CD4-positive, alpha-beta T cell treated with Interleukin-21 for 1 hour (primary cell): ENCODE measurements at regions not wholly inside any gene's neighbourhood (a gene's known extent, or its start where the extent isn't known, plus 50 kb on each side); places are given as distances from the start of the nearest gene placed in this dataset.
A peak's percentile ranks its signal among the peaks of the same experiment; 100 is the strongest.

Experiments used
- DNase-seq: peaks from one replicate; pipeline ENCODE4 v3.0.0-alpha.2; 2020

DNA sequence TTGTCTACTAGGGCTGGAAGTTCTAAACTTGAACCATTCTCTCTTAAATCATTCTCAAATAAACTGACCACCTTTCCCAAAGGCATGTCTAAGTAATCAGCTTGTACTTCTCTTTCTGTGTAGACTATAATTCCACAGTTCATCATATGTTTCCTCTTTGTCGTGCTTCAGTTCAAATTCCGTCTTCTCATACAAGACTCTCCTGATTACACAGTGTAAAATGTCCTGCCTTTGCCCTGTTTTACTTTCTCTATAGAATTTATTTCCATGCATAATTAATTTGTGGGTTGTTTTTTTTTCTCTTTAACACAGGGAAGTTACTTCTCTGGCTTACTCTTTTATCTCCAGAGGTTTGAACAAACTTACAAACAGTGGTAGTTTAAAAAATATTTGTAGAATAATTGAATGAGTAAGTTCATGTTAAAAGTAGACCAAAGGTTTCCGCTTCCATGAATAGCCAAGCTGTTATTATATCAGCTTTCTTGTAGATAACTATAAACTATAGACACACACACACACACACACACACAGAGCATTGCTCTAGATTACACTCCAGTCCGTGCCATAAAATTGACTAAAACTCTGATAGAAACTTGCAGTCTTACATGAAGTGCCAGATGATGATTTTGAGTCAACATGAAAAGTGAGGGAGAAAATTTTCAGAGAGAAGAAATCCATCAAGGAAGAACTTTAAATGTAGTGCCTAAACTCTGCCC lies 119.0 kb downstream of the SUCNR1 start:
- no peak for DNase-seq

GRCh38 chr3:151995091-151995490 lies 121.6 kb downstream of the SUCNR1 start:
- DNase-seq, result no peak

GRCh38 chr3:151998744-151999143 lies 125.3 kb downstream of the SUCNR1 start:
- DNase-seq, result no peak

DNA sequence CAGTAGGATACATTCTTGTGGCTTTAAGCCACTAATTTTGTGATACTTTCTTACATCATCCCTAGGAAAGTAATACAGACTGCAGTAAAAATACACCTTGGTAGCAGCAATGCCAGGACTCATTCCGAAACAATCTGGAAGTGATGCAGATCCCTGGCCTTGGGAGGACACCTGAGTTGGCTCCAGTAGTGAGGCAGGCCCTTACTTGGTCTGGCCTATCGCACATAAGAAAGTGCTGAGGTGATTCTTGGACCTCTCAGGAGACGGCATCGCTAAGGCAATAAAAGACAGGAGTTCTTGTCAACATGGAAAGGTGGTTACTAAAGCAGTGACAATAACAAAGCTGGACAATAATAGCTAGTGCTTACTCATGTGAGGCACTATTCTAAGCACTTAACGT lies 126.5 kb downstream of the SUCNR1 start:
- no peak for DNase-seq

DNA sequence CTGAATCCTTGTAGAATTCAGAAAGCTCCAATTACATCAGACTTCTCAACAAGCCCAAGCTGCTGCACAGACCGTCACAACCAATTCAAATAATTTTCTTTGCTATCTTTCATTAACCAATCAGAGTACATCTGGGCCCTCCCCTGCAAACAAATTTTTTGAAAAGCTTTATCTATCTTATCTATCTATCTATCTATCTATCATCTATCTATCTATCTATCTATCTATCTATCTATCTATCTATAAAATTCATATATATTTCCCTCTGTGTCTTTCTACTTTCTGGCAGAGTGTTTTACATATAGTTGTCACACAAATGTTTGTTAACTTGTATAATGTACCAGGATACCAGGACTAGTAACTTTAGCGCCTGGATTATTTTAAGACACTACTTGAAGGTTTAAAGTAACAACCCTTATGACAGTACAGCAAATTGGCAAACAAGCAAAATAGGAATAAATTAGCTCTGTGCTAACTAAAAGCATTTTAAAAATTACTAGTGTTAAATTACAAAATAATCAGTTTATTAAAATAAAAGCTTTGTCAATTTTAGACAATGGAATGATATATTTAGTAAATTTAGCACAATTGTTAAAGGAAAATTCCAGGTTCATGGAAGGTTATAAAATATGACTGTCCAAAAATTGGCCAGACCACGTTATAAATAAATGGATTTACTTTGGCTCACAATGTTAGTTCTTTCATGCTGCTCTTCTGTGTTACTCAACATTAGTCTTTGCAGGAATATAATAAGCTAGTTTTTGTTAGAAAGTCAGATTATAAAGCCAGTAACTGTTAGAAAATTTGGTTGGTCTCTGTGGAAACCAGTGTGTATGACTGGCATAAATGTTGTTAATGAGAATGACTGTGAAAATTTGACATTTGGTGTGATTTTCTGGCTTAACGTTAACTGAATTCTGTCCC lies 138.6 kb downstream of the SUCNR1 start:
- no peak for DNase-seq

DNA sequence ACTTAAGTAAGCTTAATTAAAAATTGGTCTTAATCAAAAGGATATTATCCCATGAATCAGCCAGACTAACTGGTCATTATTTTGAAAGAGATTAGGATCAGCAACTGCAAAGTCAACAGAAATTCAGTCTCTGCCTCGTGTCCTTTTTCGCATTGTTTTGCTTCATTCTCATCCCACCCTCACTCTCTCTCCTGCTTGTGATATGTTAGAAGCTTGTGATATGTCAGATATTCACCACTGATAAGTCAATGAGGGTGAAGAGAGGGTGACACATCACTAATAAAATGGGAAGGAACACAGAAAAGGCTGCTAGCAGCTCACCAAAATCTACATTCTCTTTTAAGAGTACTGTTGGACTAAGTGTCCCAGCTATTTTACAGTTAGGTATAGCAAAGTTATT lies 146.1 kb downstream of the SUCNR1 start:
- DNase-seq, result no peak

- no peak for DNase-seq
Observed at GRCh38 chr3:152021951-152022461, 148.6 kb downstream of the SUCNR1 start.

DNA sequence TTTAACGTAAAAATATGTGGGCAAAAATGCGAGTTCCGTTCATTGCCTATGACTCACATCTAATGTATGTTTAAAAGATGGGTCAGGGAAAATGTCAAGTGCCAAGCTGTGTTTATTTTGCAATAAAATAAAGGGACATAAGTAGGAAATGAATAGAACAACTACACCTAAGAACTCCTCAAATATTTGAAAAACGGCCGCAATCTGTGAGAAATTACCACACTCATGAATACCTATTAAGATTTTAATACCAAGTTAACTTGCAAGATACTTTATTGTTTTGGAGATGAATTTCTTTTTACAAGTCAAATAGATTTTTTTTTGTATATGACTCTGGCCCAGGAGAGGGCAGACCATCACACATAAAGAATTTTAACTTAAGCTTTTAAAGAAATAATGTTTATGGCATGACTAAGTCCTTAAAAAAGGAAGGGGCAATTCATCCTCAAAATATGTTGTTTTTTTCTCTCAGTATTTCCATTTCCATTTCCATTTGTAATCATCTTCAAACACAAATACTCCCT lies 152.7 kb downstream of the SUCNR1 start:
- peak; percentile 10 for DNase-seq

GRCh38 chr3:152030320-152030719 lies 156.9 kb downstream of the SUCNR1 start:
- no peak for DNase-seq

DNA sequence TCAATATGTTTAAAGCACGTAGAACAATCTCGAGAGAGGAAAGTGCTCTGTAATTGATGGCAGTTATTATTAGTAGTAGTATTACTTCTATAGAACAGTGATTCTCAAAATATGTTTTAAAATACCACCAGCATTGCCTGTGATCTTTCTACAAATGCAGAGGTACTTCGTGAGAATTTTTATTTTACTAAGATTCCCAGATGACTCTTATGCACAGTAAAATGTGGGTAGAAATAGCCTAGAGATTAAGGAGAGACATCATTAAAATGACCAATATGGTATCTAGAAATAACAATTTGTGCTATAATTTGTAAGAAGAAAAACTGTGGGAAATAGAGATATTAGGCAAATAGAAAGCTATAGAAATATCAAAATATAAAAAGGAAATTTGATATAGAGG lies 157.9 kb downstream of the SUCNR1 start:
- no peak for DNase-seq

- no peak for DNase-seq
Observed at GRCh38 chr3:152037297-152037696, 163.9 kb downstream of the SUCNR1 start.

GRCh38 chr3:152037953-152038352 lies 164.5 kb downstream of the SUCNR1 start:
- no peak for DNase-seq

DNA sequence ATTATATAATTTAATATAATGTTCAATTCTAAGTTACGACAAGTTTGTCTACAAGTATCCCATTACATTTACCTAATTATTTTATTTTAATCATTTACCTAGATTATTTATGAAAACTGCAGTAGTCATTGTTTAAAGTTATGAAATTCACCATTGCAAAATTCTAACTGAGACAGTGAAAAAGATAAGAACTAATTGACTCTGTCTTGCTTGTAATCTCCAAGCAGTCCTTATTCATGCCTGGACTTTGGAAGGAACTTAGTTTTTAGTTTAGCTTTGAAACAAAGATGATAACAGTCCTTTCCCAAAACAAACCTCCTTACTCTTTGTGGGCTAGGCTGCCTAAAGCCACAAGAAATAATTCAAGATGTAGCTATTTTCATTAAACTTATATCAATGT lies 165.0 kb downstream of the SUCNR1 start:
- no peak for DNase-seq

GRCh38 chr3:152039887-152040286 lies 166.4 kb downstream of the SUCNR1 start:
- no peak for DNase-seq

DNA sequence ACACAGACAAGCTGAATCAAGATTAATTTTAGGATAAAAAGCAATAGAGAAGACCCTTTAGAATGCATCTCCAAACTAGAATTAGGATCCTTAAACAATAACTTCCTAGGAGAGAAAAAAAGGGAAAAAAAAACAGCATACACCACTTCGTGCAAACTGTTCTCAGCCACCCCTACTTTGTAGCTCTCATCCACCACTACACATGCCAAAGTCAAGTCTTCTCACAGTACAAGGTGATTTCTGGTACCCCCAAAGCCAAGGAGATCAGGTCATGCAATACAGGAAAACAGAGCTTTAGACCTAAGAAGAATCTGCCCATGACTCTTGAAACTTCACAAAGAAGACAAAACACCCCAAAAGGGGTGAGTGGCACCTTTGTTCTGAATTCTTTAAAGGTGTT lies 166.9 kb downstream of the SUCNR1 start:
- no peak for DNase-seq

- no peak for DNase-seq
Observed at GRCh38 chr3:152043620-152044019, 170.2 kb downstream of the SUCNR1 start.

DNA sequence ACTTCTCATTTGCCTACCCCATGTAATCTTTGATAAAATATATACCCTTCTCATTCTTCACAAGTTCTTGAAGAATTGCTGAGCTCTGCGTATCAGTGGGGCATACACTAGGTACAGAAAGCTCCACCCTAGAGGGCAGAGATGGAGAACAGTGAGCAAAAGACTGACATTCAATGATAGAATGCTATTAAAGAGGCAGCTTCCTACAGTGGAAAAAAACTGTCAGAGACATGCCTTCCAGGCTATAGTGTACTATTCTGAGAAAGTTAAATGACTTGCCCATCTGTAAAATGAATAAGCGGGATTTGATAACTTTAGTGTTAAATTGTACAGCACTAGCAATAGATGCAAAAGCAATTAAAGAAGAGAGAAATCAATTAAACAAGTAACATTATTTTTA lies 172.8 kb downstream of the SUCNR1 start:
- DNase-seq, result no peak

DNA sequence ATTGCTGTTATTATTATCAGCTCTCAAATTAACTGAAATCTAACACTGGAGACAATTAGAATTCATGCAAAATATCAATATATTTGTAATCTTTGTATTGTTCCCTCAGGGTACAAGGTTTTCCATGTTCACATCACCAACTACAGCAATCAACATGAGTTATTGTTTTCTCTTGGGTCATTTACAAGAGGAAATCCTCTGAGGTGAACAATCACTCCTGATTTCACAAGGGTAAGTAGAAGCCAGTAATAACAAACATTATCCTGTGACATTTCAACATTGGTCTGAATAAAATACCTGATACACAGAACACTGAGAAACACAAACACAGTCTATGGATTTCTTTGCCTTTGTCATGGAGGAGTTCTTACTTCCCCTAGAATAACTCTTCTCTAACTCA lies 174.0 kb downstream of the SUCNR1 start:
- DNase-seq, result no peak

- no peak for DNase-seq
Observed at GRCh38 chr3:152048831-152049230, 175.4 kb downstream of the SUCNR1 start.

DNA sequence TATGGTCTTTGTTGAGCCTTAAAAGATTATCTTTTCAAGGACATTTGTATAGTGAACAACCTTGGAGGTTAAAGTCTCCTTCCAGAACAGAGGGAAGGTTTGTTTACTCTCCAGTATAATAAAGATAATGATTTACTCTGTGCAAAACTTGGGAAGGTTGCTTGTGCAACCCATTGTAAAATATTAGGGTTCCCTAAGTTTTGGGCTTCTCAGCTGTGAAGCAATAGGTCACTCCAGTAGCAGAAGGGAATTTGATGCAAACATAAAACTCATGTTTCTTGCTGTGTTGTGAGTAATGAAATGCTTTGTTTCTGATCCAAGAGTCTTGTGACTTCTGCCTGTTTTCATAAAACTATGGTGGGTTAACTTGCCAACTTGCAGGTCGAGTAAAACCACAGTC lies 177.5 kb downstream of the SUCNR1 start:
- no peak for DNase-seq

DNA sequence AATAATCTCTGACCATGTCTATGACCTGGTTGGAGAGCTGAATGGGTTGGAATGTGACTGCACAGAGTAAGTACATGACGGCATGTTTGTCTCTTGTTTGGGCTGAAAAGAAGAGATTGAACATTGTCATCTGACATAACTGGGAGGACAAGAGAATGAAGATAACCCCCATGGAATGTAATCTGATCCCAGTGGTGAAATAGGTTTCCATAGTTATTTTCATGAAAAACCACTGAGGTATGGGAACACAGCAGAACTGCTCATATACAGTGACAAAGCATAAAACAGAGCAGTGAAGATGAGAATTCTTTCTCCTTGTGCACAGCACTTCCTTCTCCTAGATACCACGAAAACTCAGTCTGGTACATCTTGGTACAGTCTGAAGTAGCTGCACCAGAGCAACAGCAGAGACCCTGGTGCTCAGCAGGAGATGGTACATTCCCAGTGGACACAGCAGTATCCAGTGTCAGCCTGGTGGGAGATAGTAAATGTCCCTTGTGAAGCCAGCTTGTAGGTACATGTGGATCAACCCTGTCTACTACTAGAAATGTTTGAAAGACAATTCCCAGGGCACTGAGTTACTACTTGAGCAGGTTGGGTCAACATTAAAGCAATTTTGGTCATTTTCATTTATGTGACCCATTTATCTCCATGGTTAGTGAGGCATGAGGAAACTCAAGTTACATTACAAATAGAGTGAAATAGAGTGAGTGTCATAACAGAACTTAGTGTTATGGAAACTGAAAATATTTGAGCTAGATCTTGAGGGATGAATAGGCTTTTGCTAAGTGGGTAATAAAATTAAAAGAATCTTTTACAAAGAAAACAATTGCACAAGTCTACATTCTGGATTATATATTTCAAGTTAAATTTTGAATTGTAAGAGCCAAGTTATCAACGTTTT lies 178.3 kb downstream of the SUCNR1 start:
- DNase-seq, result no peak

GRCh38 chr3:152053866-152054265 lies 180.4 kb downstream of the SUCNR1 start:
- no peak for DNase-seq

DNA sequence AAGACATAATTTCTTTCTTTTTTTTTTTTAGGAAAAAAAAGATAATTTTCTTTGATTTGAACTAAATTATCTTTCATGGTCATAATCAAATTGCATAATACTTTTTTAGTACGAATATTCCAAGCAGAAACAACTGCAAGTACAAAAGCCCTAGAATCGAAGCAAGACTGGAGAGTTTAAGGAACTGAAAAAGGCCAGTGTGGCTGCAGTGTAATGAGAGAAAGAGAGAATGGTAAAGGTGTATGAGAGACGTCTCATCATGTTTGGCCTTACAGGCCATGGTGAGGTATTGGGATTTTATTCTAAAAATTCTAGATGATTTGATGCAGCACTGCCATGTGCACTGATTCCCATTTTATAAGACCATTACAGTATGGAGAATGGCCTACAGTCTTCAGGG lies 180.9 kb downstream of the SUCNR1 start:
- no peak for DNase-seq
